Heart right ventricle (tissue), 16 donors: ENCODE measurements at regions not wholly inside any gene's neighbourhood (a gene's known extent, or its start where the extent isn't known, plus 50 kb on each side); places are given as distances from the start of the nearest gene placed in this dataset.

Source experiments
- ATAC-seq, 8 donors: fragments of 200-7000 bp; cut with Tn5 transposase; one replicate each; pipeline ENCODE4 v1.9.1; 2020; ENCODE audit warnings: mild to moderate bottlenecking in 8 of 8, moderate library complexity in 8 of 8, moderate number of reproducible peaks in 1 of 8
- DNase-seq, 2 donors: peaks; one replicate each; pipeline ENCODE4 v3.0.0-alpha.2; 2020
- H3K27ac ChIP-seq, 10 donors: fragments of 200-600 bp; sonication (generic) in 2 of 10; one replicate each; pipeline versions ENCODE4 v1.5.0 to v1.8.0; 2020 to 2022; ENCODE audit warnings: mild to moderate bottlenecking in 3 of 10
- H3K27me3 ChIP-seq, 7 donors: fragments of 200-600 bp; one replicate each; pipeline ENCODE4 v1.8.0; 2021 to 2022; ENCODE audit warnings: mild to moderate bottlenecking in 2 of 7
- H3K36me3 ChIP-seq, 9 donors: fragments of 200-600 bp; sonication (generic) in 1 of 9; one replicate each; pipeline versions ENCODE4 v1.5.0 to v1.8.0; 2020 to 2022; ENCODE audit warnings: mild to moderate bottlenecking in 2 of 9
- H3K4me1 ChIP-seq, 9 donors: fragments of 200-600 bp; sonication (generic) in 1 of 9; one replicate each; pipeline versions ENCODE4 v1.5.0 to v1.8.0; 2020 to 2022; ENCODE audit warnings: mild to moderate bottlenecking in 4 of 9
- H3K4me3 ChIP-seq, 10 donors: fragments of 200-600 bp; sonication (generic) in 2 of 10; one replicate each; pipeline versions ENCODE4 v1.5.0 to v1.8.0; 2020 to 2022; ENCODE audit warnings: mild to moderate bottlenecking in 7 of 10, moderate library complexity in 2 of 10
- H3K9me3 ChIP-seq, 11 donors: fragments of 200-600 bp in 10 of 11; sonication (generic) in 2 of 11; one replicate each; pipeline versions ENCODE4 v1.5.0 to v1.8.0; 2013 to 2022; ENCODE audit warnings: mild to moderate bottlenecking in 2 of 11, control low read depth in 1 of 11, moderate library complexity in 1 of 11
- CTCF ChIP-seq, 9 donors: fragments of 200-600 bp; sonication (generic) in 2 of 9; IDR thresholded peaks; one replicate each; pipeline versions ENCODE4 v1.5.0 to v1.8.0; 2021 to 2022; ENCODE audit warnings: antibody characterized with exemption in 9 of 9, mild to moderate bottlenecking in 5 of 9, moderate library complexity in 1 of 9
- WGBS, 2 donors: extraction: QIAGEN DNeasy Blood & Tissue Kit; methylation state at CpG; one replicate each; pipeline ENCODE4 v1.1.7; 2013; ENCODE audit warnings: inconsistent platforms in 1 of 2; 5-methylcytosine and 5-hydroxymethylcytosine counted together
- intact Hi-C, 10 donors: fragments of 100-400 bp; cut with DNase I; formaldehyde crosslinking; loops; one replicate each; pipeline versions ENCODE4 v1.11.1 to v1.14.2; 2022
- donor health status: Arrhythmogenic right ventricular cardiomyopathy.
- donor health status: ischemic (EF 13 %, LVEDD 7.1; RV severe dilation, severe dysfunction).
- donor health status: healthy with polysubstance abuse.
- donor health status: DM: no; HTN: yes; CAD: no.
- donor health status: DM: no; HTN: no; CAD: no.
- donor health status: ischemic (EF 25% LVEDD 6.9; RV normal size, moderate dysfunction).
- donor health status: ischemic (EF 25% LVEDD 5.7; RV mildly dilated, moderate dysfunction).
- donor health status: healthy.
- donor health status: DM: yes; HTN: yes; CAD: no.
- donor health status: Ischemic cardiomyopathy.
- donor health status: ischemic (EF 35%, LVEDD 5.7; RV mildly dilated, moderate dysfunction).
- donor health status: nonischemic (EF 11% LVEDD 7.7; RV severe dilation, severe dysfunction).
- donor health status: DM: yes; HTN: yes; CAD: no.
- donor health status: PGD.
- donor health status: ischemic (EF 29% LVEDD 5.4; RV normal size, mild dysfunction).
- donor health status: nonischemic (EF 23%, LVEDD 6.1; RV moderate dilation, normal function).

- H3K36me3 ChIP-seq: no peaks in the 10 kb centered on the region
- H3K27ac ChIP-seq: no peak overlapping the region
- WGBS, 2 donors: 85 to 100% methylated on average over 1 of the region's 1 CpG
- no peak overlapping the region for H3K4me3 ChIP-seq
- intact Hi-C loops: no loop called here
- DNase-seq (no peak), ATAC-seq (no peak)
- H3K27me3 ChIP-seq: no peaks in the 10 kb centered on the region
- TF ChIP-seq CTCF (IDR thresholded peaks at IDR 0.05): no peak
- H3K4me1 ChIP-seq: no peaks in the 10 kb centered on the region
- H3K9me3 ChIP-seq: peaks cover 0 to 6% (median 0%) of the 10 kb centered on the region in 11 donors
Observed at GRCh38 chr13:80115616-80116015, 225.3 kb downstream of the SPRY2 start.

- TF ChIP-seq CTCF (IDR thresholded peaks at IDR 0.05): no peak
- Histone ChIP-seq H3K4me3 (no peak overlapping the region), H3K9me3 (peaks cover 0 to 6% (median 0%) of the 10 kb centered on the region in 11 donors), H3K27me3 (no peaks in the 10 kb centered on the region), H3K4me1 (no peaks in the 10 kb centered on the region), H3K36me3 (no peaks in the 10 kb centered on the region), H3K27ac (no peak overlapping the region)
- DNase-seq: no peak
- intact Hi-C loops: no loop called here
- WGBS, 2 donors: 98% methylated on average over 2 of the region's 2 CpGs
- no peak for ATAC-seq
Observed at GRCh38 chr13:80113714-80114454, 227.0 kb downstream of the SPRY2 start.

- WGBS, 2 donors: 38 to 68% methylated on average over 3 of the region's 3 CpGs
- intact Hi-C loops: no loop called here
- DNase-seq (no peak), ATAC-seq (no peak)
- TF ChIP-seq CTCF (IDR thresholded peaks at IDR 0.05): no peak
- H3K4me3 ChIP-seq: no peak overlapping the region
- H3K4me1 ChIP-seq: no peaks in the 10 kb centered on the region
- no peaks in the 10 kb centered on the region for H3K27me3 ChIP-seq
- H3K9me3 ChIP-seq: peaks cover 0 to 6% (median 0%) of the 10 kb centered on the region in 11 donors
- no peaks in the 10 kb centered on the region for H3K36me3 ChIP-seq
- H3K27ac ChIP-seq: no peak overlapping the region
Observed at GRCh38 chr13:80109303-80109702, 231.6 kb downstream of the SPRY2 start.

GRCh38 chr13:80105350-80105749 lies 235.6 kb downstream of the SPRY2 start:
- no peaks in the 10 kb centered on the region for H3K36me3 ChIP-seq
- no peak overlapping the region for H3K4me3 ChIP-seq
- peaks cover 0 to 6% (median 0%) of the 10 kb centered on the region in 11 donors for H3K9me3 ChIP-seq
- no peak overlapping the region for H3K27ac ChIP-seq
- DNase-seq (no peak), ATAC-seq (no peak)
- intact Hi-C loops: no loop called here
- H3K4me1 ChIP-seq: no peaks in the 10 kb centered on the region
- WGBS, 2 donors: 66 to 67% methylated on average over 2 of the region's 2 CpGs
- no peaks in the 10 kb centered on the region for H3K27me3 ChIP-seq
- TF ChIP-seq CTCF (IDR thresholded peaks at IDR 0.05): no peak
